M059J (cell line): ENCODE measurements at regions not wholly inside any gene's neighbourhood (a gene's known extent, or its start where the extent isn't known, plus 50 kb on each side); places are given as distances from the start of the nearest gene placed in this dataset.

Experiments
- DNase-seq: peaks from one replicate; pipeline ENCODE4 v3.0.0-alpha.2; 2012; ENCODE audit warnings: low read depth

DNA sequence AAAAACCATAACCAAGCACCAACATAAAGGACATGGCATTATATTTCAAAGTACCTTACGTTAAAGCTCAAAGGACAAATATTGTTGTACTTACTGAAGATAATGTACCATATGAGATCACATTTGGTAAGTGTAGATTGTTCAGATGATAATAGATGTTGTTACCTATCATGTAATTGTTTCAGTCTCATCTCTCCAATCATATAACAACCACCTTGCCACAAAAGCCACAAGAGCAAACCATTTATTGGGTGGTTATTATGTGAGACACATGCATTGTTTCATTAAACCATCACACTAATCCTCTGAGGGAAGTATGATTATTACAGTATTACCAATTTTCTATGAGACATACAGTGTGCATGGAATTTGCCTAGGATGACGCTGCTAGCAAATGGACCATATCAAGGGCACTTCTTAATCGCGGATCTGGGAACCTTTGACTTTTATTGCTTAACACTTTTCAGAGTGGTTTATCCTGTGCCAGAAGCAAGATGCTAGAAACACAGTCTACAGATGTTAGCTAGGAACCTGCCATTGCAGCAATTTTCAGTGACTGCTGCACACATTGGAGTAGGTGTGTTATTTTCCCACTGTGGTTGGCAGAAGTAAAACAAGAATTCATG lies 149.8 kb upstream of the AKIRIN2 start:
- DNase-seq, result no peak

DNA sequence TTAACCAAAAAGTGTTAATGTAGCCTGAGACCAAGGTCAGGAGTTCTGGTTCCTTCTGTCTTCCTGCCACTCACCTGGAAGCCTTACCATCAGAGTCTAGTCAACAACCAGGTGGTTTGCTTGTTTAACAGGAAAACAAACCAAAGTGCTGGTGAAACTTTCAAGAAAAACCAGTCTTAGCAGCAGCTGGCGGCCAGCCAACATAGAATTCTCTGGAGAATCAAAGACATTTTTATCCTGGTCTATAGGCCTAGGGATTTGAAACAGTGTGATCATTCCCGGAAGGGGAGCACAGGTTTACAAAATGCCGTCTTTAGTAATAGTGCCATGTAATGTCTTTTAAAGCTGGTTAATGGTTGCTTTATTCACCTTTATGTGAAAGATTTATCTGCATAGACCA lies 146.6 kb upstream of the AKIRIN2 start:
- no peak for DNase-seq

DNA sequence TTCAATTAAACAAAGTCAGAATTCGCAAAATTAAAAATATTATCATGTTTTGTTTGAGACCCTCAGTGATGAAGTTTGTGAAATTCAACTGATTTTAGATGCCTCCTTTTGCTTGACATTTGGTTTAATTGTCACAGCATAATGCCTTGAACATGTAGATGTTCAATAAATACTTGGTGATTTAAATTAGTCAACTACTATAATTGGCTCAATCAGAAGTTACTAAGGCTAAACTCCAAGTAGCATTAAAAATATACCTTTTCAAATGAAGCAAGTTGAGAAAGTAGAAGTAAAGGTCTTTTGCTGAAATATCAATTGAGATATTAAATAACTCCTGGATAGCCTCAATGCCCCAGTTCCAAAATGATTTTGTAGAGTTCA lies 145.8 kb upstream of the AKIRIN2 start:
- DNase-seq, result no peak

DNA sequence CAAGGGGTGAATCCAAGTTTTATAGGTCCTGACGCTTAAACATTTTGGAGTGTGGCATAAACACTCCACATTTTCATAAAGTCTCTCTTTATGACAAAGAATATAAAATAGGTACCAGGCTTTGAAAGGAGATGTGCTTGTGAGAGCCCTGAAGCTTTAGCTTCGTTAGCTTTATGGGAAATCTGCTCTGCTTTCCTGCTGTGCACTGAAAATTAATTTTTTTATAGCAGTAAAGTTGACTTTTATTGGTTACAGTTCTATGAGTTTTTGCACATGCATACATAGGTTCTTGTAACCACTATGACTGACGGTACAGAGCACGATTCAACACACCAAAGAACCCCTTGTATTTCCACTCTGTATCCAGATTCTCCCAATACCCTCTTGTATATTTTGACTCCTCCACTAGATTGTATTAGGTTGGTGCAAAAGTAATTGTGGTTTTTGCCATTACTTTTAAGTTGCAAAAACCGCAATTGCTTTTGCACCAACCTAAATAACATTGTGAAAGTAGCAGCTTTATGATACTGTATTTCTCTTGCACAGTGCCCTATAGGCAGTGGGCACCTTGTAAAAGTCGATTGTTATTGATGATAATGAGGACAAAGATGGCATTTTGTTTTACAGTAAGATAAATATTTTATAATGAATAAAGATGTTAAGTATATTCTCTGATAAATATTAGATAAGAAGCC lies 145.2 kb upstream of the AKIRIN2 start:
- no peak for DNase-seq

DNA sequence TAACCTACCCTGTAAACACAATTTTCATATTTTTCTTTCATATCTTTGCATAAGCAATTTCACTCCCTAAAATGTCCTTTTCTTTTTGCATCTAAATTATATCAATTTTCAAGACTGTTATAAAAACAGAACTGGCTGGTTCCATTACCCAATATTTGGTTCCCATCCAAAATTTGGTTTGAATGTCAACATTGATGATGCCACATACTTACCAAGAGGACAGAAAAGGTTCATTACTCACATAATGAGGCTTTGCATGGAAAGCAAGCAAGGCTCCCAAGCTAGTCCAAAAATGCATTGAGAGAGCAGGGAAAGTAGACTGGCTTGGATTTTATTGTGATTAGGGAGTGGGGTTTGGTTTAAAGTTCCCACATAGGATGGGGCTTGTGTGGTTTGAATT lies 144.4 kb upstream of the AKIRIN2 start:
- no peak for DNase-seq

DNA sequence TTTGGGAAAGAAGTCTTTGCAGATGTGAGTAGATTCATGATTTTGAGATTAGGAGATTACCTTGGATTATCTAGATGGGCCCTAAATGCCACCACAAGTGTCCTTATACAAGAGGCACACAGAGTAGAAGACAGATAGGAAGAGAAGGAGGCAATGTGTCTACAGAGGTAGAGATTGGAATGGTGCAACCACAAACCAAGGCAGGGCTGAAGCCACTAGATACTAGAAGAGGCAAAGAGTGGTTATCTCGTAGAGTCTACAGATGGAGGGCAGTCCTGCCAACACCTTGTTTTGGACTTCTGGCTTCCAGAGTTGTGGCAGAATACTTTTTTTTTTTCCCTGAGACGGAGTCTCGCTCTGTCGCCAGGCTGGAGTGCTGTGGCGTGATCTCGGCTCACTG lies 138.3 kb upstream of the AKIRIN2 start:
- no peak for DNase-seq

DNA sequence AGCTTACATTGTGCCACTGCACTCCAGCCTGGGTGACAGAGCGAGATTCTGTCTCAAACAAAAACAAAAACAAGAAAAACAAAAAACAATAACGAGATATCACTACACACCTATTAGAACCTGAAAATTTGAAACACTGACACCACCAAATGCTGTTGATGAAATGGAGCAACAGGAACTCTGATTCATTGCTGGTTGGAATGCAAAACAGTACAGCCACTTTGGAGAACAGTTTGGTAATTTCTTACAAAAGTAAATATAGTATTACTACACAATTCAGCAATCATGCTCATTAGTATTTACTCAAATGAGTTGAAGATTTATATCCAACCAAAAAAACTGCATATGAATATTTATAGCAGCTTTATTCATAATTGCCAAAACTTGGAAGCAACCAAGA lies 135.8 kb upstream of the AKIRIN2 start:
- no peak for DNase-seq

DNA sequence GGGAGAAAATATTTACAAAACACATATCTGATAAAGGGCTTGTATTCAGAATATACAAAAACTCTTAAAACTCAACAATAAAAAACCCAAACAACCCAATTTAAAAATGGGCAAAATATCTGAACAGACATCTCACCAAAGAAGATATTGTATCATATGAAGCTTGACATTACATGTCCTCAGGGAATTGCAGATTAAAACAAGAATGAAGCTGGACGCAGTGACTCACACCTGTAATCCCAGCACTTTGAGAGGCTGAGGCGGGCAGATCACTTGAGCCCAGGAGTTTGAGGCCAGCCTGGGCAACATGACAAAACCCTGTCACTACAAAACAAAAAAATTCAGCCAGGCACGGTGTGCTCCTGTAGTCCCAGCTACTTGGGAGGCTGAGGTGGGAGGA lies 135.4 kb upstream of the AKIRIN2 start:
- peak; percentile 15 for DNase-seq

DNA sequence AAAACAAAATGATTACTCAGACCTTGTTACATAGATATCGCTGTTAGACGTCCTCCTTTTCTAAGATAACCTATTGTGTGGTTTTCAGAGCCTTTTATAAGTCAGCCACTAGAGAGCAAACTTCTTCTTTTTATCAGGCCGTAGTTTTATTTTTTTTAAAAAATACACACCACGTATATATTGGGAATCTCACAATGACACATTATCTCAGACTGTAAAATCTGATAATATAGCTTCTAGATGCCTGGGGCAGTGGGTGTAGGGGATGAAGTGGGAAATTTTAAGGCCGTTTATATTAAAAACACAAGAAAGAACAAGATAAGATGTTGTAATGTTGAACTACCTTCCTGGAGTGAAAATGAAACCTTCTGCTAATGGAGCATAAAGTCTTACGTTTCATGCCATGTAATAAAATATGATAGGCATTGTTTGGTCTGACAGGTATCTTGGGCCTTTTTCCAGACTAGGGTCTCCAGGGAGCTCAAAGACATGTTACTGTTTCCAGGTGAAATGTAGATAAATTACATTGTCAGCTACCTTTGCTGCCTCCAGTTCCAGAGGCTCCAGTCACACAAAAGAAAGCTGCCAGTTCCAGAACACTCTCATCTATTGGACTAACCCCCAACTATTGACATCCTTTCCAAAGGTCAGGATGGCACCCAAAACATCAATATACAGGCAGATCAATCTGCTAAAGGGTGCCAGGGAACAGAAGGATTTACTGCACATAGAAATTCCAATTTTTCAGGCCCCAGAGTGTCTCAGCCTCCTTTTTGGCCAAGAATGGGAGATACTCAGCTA lies 130.2 kb upstream of the AKIRIN2 start:
- DNase-seq, result peak; percentile 29

DNA sequence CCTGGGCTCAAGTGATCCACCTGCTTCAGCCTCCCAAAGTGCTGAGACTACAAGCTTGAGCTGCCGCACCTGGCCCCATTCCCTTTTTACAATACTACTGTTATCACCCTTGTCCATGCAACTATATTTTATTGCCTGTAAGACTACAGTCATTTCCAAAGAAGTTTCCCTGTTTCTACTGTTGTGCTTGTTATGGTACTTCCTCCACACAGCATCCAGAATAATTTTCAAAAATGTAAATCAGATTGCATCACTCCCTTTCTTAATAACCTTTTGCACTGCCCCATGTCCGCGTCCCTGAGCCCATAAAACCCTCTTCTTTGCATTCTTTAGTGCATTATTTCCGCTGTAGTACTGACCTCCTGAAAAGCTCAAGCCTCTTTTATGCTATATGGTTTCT lies 128.9 kb upstream of the AKIRIN2 start:
- no peak for DNase-seq

DNA sequence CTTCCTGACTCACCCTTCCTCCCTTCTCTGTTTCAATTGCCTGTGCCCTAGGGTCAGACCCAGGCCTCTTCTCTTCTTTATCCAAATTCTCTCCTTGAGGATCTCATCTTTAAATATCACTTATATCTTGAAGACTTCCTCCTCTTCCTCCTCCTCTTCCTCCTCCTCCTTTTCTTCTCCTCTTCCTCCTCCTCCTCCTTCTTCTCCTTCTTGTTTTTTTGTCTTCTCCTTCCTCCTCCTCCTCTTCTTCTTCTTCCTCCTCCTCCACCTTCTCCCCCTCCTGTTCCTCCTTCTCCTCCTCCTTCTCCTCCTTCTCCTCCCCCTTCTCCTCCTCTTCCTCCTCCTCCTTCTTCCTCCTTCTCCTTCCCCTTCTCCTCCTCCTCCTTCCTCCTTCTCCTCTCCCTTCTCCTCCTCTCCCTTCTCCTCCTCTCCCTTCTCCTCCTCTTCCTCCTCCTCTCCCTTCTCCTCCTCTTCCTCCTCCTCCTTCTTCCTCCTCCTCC lies 127.6 kb upstream of the AKIRIN2 start:
- no peak for DNase-seq

DNA sequence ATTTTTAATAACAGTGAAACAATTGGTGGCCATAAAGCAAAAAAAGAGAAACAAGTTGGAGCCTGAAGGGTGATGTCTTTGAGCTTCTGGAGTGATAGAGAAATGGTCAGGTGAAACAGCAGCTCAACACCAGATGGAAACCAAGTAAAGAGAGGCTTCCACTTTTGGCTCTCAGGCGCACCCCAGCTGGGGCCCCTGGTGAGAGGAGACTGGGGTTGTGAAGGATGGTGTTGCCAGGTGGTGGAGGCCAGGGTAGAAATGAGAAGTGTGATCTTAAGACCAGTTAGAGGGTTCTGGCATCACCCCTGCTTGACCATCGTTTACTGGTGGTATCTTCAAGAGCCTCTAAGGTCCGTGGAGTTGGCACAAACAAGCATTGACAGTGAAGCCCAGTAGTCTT lies 126.0 kb upstream of the AKIRIN2 start:
- no peak for DNase-seq

DNA sequence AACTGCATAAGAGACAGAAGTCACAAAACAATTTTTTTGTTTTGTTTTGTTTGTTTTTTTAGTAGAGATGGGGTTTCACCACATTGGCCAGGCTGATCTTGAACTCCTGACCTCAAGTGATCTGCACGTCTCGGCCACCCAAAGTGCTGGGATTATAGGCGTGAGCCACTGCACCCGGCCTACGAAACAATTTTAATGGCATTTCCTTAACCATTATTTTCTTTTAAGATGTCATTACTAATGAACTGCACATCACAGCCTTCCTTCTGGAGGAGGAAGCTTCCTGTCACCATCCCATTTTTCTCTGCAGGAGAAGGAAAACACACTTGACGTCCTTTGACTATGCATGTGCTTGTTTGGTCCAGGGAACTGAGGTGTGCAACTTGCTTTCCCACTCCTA lies 125.3 kb upstream of the AKIRIN2 start:
- DNase-seq, result no peak

DNA sequence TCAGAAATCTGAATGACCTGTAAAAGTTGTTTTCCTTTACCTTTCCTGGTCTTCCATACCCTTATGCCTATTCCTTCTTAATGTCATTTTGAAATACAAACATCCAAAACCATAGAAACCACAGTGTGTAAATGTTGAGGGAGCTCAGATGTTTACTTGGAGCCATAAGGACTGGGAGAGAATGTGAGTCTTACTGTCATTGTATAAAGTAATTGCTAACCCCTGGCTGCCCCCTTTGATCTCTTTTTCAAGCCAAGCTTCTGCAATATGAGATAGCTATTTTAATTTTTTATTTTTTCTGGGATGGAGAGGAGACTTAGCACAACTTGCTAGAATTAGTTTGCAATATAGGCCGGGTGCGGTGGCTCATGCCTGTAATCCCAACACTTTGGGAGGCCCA lies 124.4 kb upstream of the AKIRIN2 start:
- no peak for DNase-seq

DNA sequence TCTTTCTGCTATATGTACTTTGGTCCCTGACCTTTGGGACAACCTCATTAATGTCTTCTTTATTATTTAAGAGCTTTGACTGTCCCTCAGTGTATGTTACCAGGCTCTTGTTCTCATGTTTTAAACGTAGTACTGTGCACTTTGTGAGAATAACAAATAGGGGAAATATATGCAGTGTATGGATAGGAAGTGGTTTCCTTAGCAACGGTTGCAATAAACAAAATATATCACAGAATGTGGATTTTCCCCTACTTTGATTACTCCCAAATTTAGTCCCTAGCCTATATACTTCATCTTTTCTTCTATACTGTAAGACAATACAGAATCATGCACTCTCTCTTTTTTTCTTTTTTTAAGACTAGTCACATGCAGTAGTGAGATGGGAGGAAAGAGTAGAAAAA lies 123.8 kb upstream of the AKIRIN2 start:
- no peak for DNase-seq

DNA sequence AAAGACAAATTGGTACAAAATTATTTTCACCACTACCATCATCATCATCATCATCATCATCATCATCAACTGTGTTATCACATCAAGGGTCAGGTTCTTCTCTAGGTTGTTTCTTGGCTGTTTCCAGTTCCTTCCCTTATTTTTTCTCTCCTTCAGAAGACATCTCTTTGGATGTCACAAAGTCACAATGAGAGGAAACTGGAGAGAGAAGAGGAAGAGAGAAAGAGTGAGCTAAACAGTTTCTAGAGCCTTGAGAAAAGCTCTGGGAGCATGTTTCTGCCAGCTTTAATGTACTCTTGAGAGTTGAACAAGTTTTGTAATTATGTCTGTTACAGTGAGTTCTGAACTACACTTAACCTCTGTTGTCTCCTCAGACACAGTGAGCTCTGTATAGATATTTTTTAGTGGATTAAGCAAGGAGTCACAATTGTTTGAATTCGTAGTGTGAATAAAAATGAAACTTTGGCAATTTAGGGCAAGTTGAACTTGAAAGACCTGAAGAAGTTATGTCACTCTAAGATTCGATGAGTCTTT lies 123.0 kb upstream of the AKIRIN2 start:
- DNase-seq, result no peak

DNA sequence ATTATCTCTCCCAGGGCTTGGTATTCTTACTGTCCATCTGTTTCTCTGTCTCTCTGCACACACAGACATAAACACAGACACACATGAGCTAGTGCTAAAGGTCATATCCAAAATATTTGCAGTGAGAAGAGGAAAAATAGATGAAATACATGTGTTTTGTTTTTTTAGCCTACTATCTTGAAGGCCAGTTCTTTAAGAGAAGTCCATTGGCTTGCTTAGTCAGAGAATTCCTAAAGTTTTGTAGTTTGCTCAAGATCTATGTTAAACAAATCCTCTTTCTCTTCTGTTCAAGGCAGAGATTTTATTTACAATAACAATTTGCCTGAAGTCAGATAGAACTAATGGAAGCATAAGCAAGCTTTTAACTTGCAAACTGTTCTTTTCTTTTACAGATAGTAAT lies 120.0 kb upstream of the AKIRIN2 start:
- DNase-seq, result no peak

DNA sequence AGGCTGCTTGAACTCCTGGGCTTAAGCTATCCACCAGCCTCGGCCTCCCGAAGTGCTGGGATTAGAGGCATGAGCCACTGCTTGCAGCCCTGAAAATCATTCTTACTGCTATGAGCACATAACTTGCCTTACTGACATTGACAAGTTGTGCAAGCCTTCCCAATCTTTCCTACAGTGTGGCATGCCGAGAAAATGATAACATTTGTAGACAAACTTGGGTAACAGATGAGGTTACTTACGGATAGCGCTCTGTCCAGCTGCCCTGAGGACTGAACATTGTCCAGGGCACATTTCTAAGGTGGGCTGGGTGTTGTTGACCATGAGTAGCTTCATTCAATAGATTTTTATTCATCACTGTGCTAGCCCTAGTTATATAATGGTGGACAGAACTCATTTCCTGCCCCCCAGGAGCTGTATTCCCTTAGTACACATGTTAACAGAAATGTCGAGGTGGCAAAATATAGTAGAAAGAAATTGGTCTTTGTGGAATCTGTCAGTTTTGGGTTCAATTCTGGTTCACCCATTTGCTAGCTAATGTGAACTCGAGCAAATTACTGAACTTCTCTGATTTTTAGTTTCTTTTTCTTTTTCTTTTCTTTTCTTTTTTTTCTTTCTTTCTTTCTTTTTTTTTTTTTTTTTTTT lies 118.4 kb upstream of the AKIRIN2 start:
- no peak for DNase-seq

DNA sequence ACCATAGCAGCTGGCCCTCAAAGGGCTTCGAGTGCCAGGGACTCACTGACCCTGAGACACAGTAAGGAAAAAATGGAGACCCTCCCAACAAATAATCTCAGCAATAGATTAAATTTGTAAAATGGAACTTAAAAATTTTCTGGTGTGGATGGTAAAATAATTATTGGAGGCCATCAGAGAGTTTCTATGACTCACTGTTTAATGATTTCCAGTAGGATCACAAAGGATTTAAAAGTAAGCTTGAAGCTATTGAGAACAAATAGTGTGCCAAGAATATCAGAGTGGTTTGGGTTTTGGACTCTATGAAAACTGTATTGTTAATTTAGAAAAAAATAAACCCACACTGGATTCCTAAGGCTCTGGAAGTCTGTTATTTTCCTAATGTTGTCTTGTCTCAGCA lies 115.2 kb upstream of the AKIRIN2 start:
- no peak for DNase-seq

DNA sequence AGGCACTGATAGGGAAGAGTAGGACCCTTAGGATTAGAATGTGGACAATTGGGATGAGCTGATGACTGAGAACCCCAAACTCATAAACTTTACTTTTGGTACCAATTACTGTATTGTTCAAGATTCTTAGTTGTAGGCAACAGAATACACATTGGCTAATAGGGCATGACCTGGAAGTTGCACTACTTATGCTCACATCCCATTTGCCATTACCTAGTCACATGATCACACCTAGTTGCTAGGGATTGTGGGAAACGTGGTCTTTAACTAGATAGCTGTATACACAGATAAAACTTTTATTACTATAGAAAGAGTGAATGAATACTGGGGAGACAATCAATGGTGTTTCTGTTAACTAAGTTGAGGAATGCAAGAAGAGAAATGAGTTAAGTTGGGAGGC lies 113.4 kb upstream of the AKIRIN2 start:
- no peak for DNase-seq

DNA sequence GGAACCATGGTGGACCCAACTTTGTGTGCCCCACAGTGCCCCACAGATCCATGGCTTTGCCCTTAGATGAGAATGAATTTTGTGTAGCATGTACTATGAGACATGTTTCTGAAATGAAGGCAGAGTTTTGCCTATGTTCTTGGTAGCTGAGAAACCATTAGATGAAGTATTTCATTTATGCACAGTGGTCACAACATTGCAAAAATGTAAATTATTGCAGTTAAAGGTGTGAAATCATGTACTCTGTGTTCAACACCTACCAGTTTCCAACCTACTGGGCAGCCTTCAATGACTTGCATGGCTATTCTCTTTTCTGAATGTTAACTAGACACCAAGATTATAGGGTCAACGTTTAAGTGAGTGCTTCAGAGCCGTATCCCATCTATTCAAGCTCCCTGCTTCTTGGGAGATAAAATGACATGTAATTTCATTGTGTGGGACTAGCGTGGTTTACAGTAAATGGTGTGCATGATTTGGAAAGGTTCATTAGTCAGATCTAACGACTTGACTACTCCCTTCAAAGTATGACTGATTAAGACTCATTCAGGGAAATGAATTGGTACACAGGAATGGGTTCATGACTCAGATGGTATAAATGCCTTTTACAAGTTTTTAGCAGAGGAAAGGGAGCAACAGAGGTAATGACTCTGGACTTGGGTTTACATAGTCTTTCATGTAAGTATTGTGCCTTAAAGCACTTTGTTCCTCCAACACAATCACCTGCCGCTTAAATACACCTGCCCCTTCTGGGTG lies 106.1 kb upstream of the AKIRIN2 start:
- peak; percentile 85 for DNase-seq

DNA sequence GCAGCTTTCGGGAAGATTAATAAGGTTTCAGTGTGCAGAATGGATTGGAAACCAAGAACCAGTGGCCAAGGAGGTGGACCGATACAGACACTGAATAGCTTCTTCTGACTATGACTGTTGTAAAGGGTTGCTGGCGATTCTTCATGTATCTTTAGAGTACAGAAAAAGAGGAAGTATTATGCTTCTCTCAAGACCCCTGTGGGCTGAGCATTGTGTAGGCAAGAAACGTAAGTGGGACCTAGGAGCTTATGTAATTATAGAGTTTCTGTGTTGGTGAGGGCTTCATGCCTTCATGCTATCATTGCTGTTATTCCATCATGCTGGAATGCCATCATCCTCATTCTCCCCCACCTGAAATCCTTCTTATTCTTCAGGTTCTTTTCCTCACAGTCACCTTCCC lies 105.4 kb upstream of the AKIRIN2 start:
- DNase-seq, result no peak
